ENCODE measurements at regions not wholly inside any gene's neighbourhood (a gene's known extent, or its start where the extent isn't known, plus 50 kb on each side); places are given as distances from the start of the nearest gene placed in this dataset.

GRCh38 chr3:162764808-162765071 lies 1268.1 kb downstream of the OTOL1 start:
- ATAC-seq (no peak), DNase-seq (no peak)
- intact Hi-C loops (cut with DNase I), result no loop called here

GRCh38 chr3:162765524-162765923 lies 1268.9 kb downstream of the OTOL1 start:
- intact Hi-C loops (cut with DNase I), result no loop called here
- no peaks in the 10 kb centered on the region for H3K9me3 ChIP-seq

More at GRCh38 chr3:162764808-162765071, 1268.1 kb downstream of the OTOL1 start:
- Histone ChIP-seq H3K4me1 (no peaks in the 10 kb centered on the region), H3K4me3 (no peak overlapping the region), H3K36me3 (no peaks in the 10 kb centered on the region), H3K27ac (no peak overlapping the region), H3K27me3 (no peaks in the 10 kb centered on the region), H3K9me3 (no peaks in the 10 kb centered on the region)
- no peak for TF ChIP-seq CTCF (IDR thresholded peaks at IDR 0.05)

GRCh38 chr3:162769564-162769963 lies 1273.0 kb downstream of the OTOL1 start:
- no peaks in the 10 kb centered on the region for H3K9me3 ChIP-seq
- no peak for DNase-seq
- no peaks in the 10 kb centered on the region for H3K36me3 ChIP-seq
- no peak for TF ChIP-seq CTCF (IDR thresholded peaks at IDR 0.05)
- H3K4me1 ChIP-seq, result no peaks in the 10 kb centered on the region
- no peak for ATAC-seq
- H3K27me3 ChIP-seq, result no peaks in the 10 kb centered on the region
- H3K27ac ChIP-seq, result no peak overlapping the region
- intact Hi-C loops (cut with DNase I), result no loop called here
- H3K4me3 ChIP-seq, result no peak overlapping the region

More at GRCh38 chr3:162765524-162765923, 1268.9 kb downstream of the OTOL1 start:
- H3K36me3 ChIP-seq, result no peaks in the 10 kb centered on the region
- no peaks in the 10 kb centered on the region for H3K4me1 ChIP-seq
- no peak overlapping the region for H3K27ac ChIP-seq
- ATAC-seq (no peak), DNase-seq (no peak)
- no peak overlapping the region for H3K4me3 ChIP-seq
- H3K27me3 ChIP-seq, result no peaks in the 10 kb centered on the region
- no peak for TF ChIP-seq CTCF (IDR thresholded peaks at IDR 0.05)

- no peaks in the 10 kb centered on the region for H3K36me3 ChIP-seq
- TF ChIP-seq CTCF (IDR thresholded peaks at IDR 0.05), result no peak
- no peak for ATAC-seq
- no peak for DNase-seq
- no peaks in the 10 kb centered on the region for H3K27me3 ChIP-seq
- H3K27ac ChIP-seq, result no peak overlapping the region
- H3K9me3 ChIP-seq, result no peaks in the 10 kb centered on the region
- no peak overlapping the region for H3K4me3 ChIP-seq
- intact Hi-C loops (cut with DNase I), result no loop called here
- no peaks in the 10 kb centered on the region for H3K4me1 ChIP-seq
These were observed 1273.9 kb downstream of the OTOL1 start for GRCh38 chr3:162770551-162770950.

GRCh38 chr3:162774613-162775100 lies 1278.0 kb downstream of the OTOL1 start:
- no peak overlapping the region for H3K27ac ChIP-seq
- DNase-seq (no peak), ATAC-seq (no peak)
- no peaks in the 10 kb centered on the region for H3K36me3 ChIP-seq
- no peaks in the 10 kb centered on the region for H3K4me1 ChIP-seq
- H3K9me3 ChIP-seq, result no peaks in the 10 kb centered on the region
- no peaks in the 10 kb centered on the region for H3K27me3 ChIP-seq
- intact Hi-C loops (cut with DNase I), result no loop called here
- H3K4me3 ChIP-seq, result no peak overlapping the region
- no peak for TF ChIP-seq CTCF (IDR thresholded peaks at IDR 0.05)

- H3K27me3 ChIP-seq, result no peaks in the 10 kb centered on the region
- no peak overlapping the region for H3K27ac ChIP-seq
- H3K4me3 ChIP-seq, result no peak overlapping the region
- H3K4me1 ChIP-seq, result no peaks in the 10 kb centered on the region
- no peaks in the 10 kb centered on the region for H3K36me3 ChIP-seq
- TF ChIP-seq CTCF (IDR thresholded peaks at IDR 0.05), result no peak
- ATAC-seq (no peak), DNase-seq (no peak)
- H3K9me3 ChIP-seq, result no peaks in the 10 kb centered on the region
- intact Hi-C loops (cut with DNase I), result no loop called here
These were observed 1279.5 kb downstream of the OTOL1 start for GRCh38 chr3:162776148-162776547.

Measured in upper lobe of right lung (tissue), 1 donor.